WTC11 (cell line): ENCODE measurements at regions not wholly inside any gene's neighbourhood (a gene's known extent, or its start where the extent isn't known, plus 50 kb on each side); places are given as distances from the start of the nearest gene placed in this dataset.

Experiments used
- ATF2 ChIP-seq: sonication (generic); formaldehyde crosslinking; IDR thresholded peaks from 2 replicates; pipeline ENCODE4 v1.8.1; 2022; ENCODE audit warnings: low read depth, missing genetic modification reagents, borderline replicate concordance
- CTCF ChIP-seq: fragments of 200-600 bp; IDR thresholded peaks from 2 replicates; pipeline ENCODE4 v1.8.0; 2022; ENCODE audit warnings: antibody characterized with exemption
- FOXJ3 ChIP-seq: sonication (generic); formaldehyde crosslinking; IDR thresholded peaks from 2 replicates; pipeline ENCODE4 v1.9.0; 2021; ENCODE audit warnings: missing genetic modification reagents, mild to moderate bottlenecking, borderline replicate concordance
- GRHL2 ChIP-seq: fragments of 250-450 bp; sonication (Bioruptor Pico); IDR thresholded peaks from 2 replicates; pipeline ENCODE4 v1.8.0; 2022; ENCODE audit warnings: mild to moderate bottlenecking, moderate library complexity; ENCODE audit not compliant: insufficient replicate concordance, severe bottlenecking
- HMGXB4 ChIP-seq: sonication (generic); formaldehyde crosslinking; IDR thresholded peaks from 2 replicates; pipeline ENCODE4 v1.8.1; 2023; ENCODE audit warnings: mild to moderate bottlenecking, moderate library complexity, missing genetic modification reagents
- IRF1 ChIP-seq: sonication (generic); formaldehyde crosslinking; IDR thresholded peaks from 2 replicates; pipeline ENCODE4 v1.8.0; 2023; ENCODE audit warnings: missing genetic modification reagents
- PRRX2 ChIP-seq: fragments of 250-450 bp; sonication (Bioruptor Pico); IDR thresholded peaks from 2 replicates; pipeline ENCODE4 v1.8.0; 2021; ENCODE audit warnings: mild to moderate bottlenecking
- STAT6 ChIP-seq: sonication (generic); formaldehyde crosslinking; conservative IDR thresholded peaks from 2 replicates; pipeline ENCODE4 v1.8.1; 2023; ENCODE audit warnings: mild to moderate bottlenecking, low read depth, missing genetic modification reagents, moderate library complexity
- USF1 ChIP-seq: sonication (generic); formaldehyde crosslinking; IDR thresholded peaks from 2 replicates; pipeline ENCODE4 v1.8.0; 2022; ENCODE audit warnings: mild to moderate bottlenecking, missing genetic modification reagents
- ZNF396 ChIP-seq: fragments of 250-450 bp; sonication (Bioruptor Pico); IDR thresholded peaks from 2 replicates; pipeline ENCODE4 v1.8.0; 2021; ENCODE audit warnings: mild to moderate bottlenecking, moderate library complexity, borderline replicate concordance
- ZNF423 ChIP-seq: fragments of 250-450 bp; sonication (Bioruptor Pico); IDR thresholded peaks from 2 replicates; pipeline ENCODE4 v2.1.2; 2022; ENCODE audit warnings: mild to moderate bottlenecking, moderate library complexity
- ZNF512 ChIP-seq: sonication (generic); formaldehyde crosslinking; IDR thresholded peaks from 2 replicates; pipeline ENCODE4 v1.8.1; 2022; ENCODE audit warnings: missing genetic modification reagents, borderline replicate concordance

GRCh38 chr6:93013054-93013453 is 406.3 kb downstream of the EPHA7 start:
- TF ChIP-seq FOXJ3 (CRISPR knock-in tag): no peak
- TF ChIP-seq CTCF: no peak
- no peak for TF ChIP-seq USF1 (CRISPR knock-in tag)
- no peak for TF ChIP-seq ATF2 (CRISPR knock-in tag)
- TF ChIP-seq ZNF512: no peak
- TF ChIP-seq IRF1 (CRISPR knock-in tag): no peak
- no peak for TF ChIP-seq ZNF396 (CRISPR knock-in tag)
- no peak for TF ChIP-seq GRHL2 (CRISPR knock-in tag)
- no peak for TF ChIP-seq ZNF423 (CRISPR knock-in tag)
- TF ChIP-seq HMGXB4 (CRISPR knock-in tag): no peak
- no peak for TF ChIP-seq STAT6
- TF ChIP-seq PRRX2 (CRISPR knock-in tag): no peak
